GM23338 (cell line): ENCODE measurements at regions not wholly inside any gene's neighbourhood (a gene's known extent, or its start where the extent isn't known, plus 50 kb on each side); places are given as distances from the start of the nearest gene placed in this dataset.

ENCODE experiments used
- ATAC-seq: fragments of 200-7000 bp; cut with Tn5 transposase; 3 replicates; pipeline ENCODE4 v1.9.1; 2020
- DNase-seq: peaks from one replicate; pipeline ENCODE4 v3.0.0-alpha.2; 2015; ENCODE audit warnings: low spot score
- H2AFZ ChIP-seq: fragments of 200-600 bp; sonication (generic); 2 replicates; pipeline ENCODE4 v1.8.0; 2016; ENCODE audit warnings: antibody characterized with exemption, mild to moderate bottlenecking, moderate library complexity
- H3F3A ChIP-seq: fragments of 200-600 bp; sonication (generic); replicated peaks from 2 replicates; pipeline ENCODE4 v1.8.0; 2017; ENCODE audit warnings: antibody characterized with exemption, mixed run types, low read depth
- H3K27ac ChIP-seq: fragments of 200-600 bp; sonication (generic); 2 replicates; pipeline ENCODE4 v1.6.1; 2016; ENCODE audit warnings: low read depth
- H3K27me3 ChIP-seq: fragments of 200-600 bp; sonication (generic); 2 replicates; pipeline ENCODE4 v1.8.0; 2016; ENCODE audit warnings: mild to moderate bottlenecking, mixed run types, moderate library complexity; ENCODE audit not compliant: insufficient read depth
- H3K36me3 ChIP-seq: fragments of 200-600 bp; sonication (generic); 2 replicates; pipeline ENCODE4 v1.8.0; 2016; ENCODE audit warnings: mild to moderate bottlenecking; ENCODE audit not compliant: insufficient read depth
- H3K4me1 ChIP-seq: fragments of 200-600 bp; sonication (generic); 2 replicates; pipeline ENCODE4 v1.8.0; 2016; ENCODE audit warnings: mild to moderate bottlenecking, moderate library complexity; ENCODE audit not compliant: insufficient read depth
- H3K4me2 ChIP-seq: fragments of 200-600 bp; sonication (generic); 2 replicates; pipeline ENCODE4 v1.7.1; 2017; ENCODE audit warnings: mixed run types
- H3K4me3 ChIP-seq: fragments of 200-600 bp; sonication (generic); 2 replicates; pipeline ENCODE4 v1.6.1; 2016; ENCODE audit warnings: mixed run types
- H3K79me2 ChIP-seq: fragments of 200-600 bp; sonication (generic); replicated peaks from 2 replicates; pipeline ENCODE4 v1.8.0; 2017; ENCODE audit warnings: mild to moderate bottlenecking; ENCODE audit not compliant: insufficient read depth
- H3K9me2 ChIP-seq: fragments of 200-600 bp; sonication (generic); 2 replicates; pipeline ENCODE4 v1.8.0; 2017; ENCODE audit not compliant: insufficient read depth
- H4K20me1 ChIP-seq: fragments of 200-600 bp; sonication (generic); replicated peaks from 2 replicates; pipeline ENCODE4 v1.8.0; 2017; ENCODE audit warnings: mild to moderate bottlenecking; ENCODE audit not compliant: insufficient read depth
- H3K27ac Mint-ChIP-seq: 2 replicates; pipeline ENCODE4 v1.8.0; 2020; ENCODE audit warnings: inconsistent platforms, mild to moderate bottlenecking, moderate library complexity, mixed read lengths
- H3K27me3 Mint-ChIP-seq: 3 replicates; pipeline ENCODE4 v1.8.0; 2022; ENCODE audit warnings: low read depth, mild to moderate bottlenecking, moderate library complexity, mixed read lengths, inconsistent platforms; ENCODE audit not compliant: insufficient read depth, poor library complexity
- H3K36me3 Mint-ChIP-seq: 3 replicates; pipeline ENCODE4 v1.8.0; 2021; ENCODE audit warnings: low read depth, mild to moderate bottlenecking, inconsistent platforms, moderate library complexity, mixed read lengths
- H3K4me1 Mint-ChIP-seq: 3 replicates; pipeline ENCODE4 v1.8.0; 2020; ENCODE audit warnings: mild to moderate bottlenecking, inconsistent platforms, mixed read lengths
- H3K4me3 Mint-ChIP-seq: 3 replicates; pipeline ENCODE4 v1.8.0; 2021; ENCODE audit warnings: moderate library complexity, mild to moderate bottlenecking, inconsistent platforms, mixed read lengths
- H3K9me3 Mint-ChIP-seq: 3 replicates; pipeline ENCODE4 v1.8.0; 2020; ENCODE audit warnings: moderate library complexity, mild to moderate bottlenecking, inconsistent platforms, mixed read lengths
- CREB1 ChIP-seq: fragments of 250-450 bp; sonication (Bioruptor Pico); IDR thresholded peaks from 2 replicates; pipeline ENCODE4 v1.5.0; 2020; ENCODE audit warnings: low read depth, mild to moderate bottlenecking, moderate library complexity
- CTCF ChIP-seq, 2 experiments: fragments of 200-600 bp in 1 of 2; sonication (generic) in 1 of 2; conservative IDR thresholded peaks; 2 replicates each; pipeline versions ENCODE4 v1.5.1 to v1.6.1; 2016 to 2017; ENCODE audit warnings: antibody characterized with exemption in 2 of 2, low read depth in 2 of 2, mild to moderate bottlenecking in 2 of 2, moderate library complexity in 1 of 2
- ETS1 ChIP-seq: IDR thresholded peaks from 2 replicates; pipeline ENCODE4 v1.6.1; 2016; ENCODE audit warnings: antibody characterized with exemption
- EZH2 ChIP-seq: fragments of 200-600 bp; sonication (generic); IDR thresholded peaks from one replicate; pipeline ENCODE4 v1.8.0; 2017; ENCODE audit warnings: antibody characterized with exemption, mild to moderate bottlenecking, low read depth; ENCODE audit not compliant: unreplicated experiment
- EZH2phosphoT487 ChIP-seq: fragments of 200-600 bp; sonication (generic); IDR thresholded peaks from one replicate; pipeline ENCODE4 v1.8.1; 2018; ENCODE audit warnings: antibody characterized with exemption; ENCODE audit not compliant: unreplicated experiment
- JUNB ChIP-seq: IDR thresholded peaks from one replicate; pipeline ENCODE4 v1.6.1; 2016; ENCODE audit warnings: antibody characterized with exemption; ENCODE audit not compliant: unreplicated experiment
- NANOG ChIP-seq: IDR thresholded peaks from 2 replicates; pipeline ENCODE4 v1.6.1; 2016; ENCODE audit warnings: antibody characterized with exemption, borderline replicate concordance
- POLR2AphosphoS5 ChIP-seq: IDR thresholded peaks from 2 replicates; pipeline ENCODE4 v1.6.1; 2016; ENCODE audit warnings: antibody characterized with exemption, low read depth
- STAT1 ChIP-seq: IDR thresholded peaks from one replicate; pipeline ENCODE4 v1.6.1; 2016; ENCODE audit warnings: antibody characterized with exemption; ENCODE audit not compliant: unreplicated experiment
- ZNF114 ChIP-seq: fragments of 250-450 bp; sonication (Bioruptor Pico); IDR thresholded peaks from 2 replicates; pipeline ENCODE4 v1.5.0; 2020; ENCODE audit warnings: mild to moderate bottlenecking, moderate library complexity
- ZNF331 ChIP-seq: fragments of 250-450 bp; sonication (Bioruptor Pico); IDR thresholded peaks from 2 replicates; pipeline ENCODE4 v1.5.0; 2020; ENCODE audit warnings: low read depth, mild to moderate bottlenecking, moderate library complexity
- TF ChIP-seq, protein P1 (sequence below): IDR thresholded peaks from one replicate; pipeline ENCODE4 v1.6.1; 2018; ENCODE audit warnings: antibody characterized with exemption; ENCODE audit not compliant: unreplicated experiment
- TF ChIP-seq, protein P2 (sequence below): fragments of 250-450 bp; sonication (Bioruptor Pico); IDR thresholded peaks from 2 replicates; pipeline ENCODE4 v1.5.0; 2020; ENCODE audit warnings: mild to moderate bottlenecking, moderate library complexity

GRCh38 chr13:52933547-52934210 lies 85.2 kb upstream of the PCDH8 start:
- no peak for DNase-seq
- peak overlapping the region; percentile 25; the same call in 1 of the 2 replicates for H2AFZ ChIP-seq
- no peak for TF ChIP-seq ETS1
- TF ChIP-seq ZNF114 (CRISPR knock-in tag) = no peak
- TF ChIP-seq POLR2AphosphoS5 = no peak
- TF ChIP-seq ZNF331 (CRISPR knock-in tag) = no peak
- TF ChIP-seq, protein P1, sequence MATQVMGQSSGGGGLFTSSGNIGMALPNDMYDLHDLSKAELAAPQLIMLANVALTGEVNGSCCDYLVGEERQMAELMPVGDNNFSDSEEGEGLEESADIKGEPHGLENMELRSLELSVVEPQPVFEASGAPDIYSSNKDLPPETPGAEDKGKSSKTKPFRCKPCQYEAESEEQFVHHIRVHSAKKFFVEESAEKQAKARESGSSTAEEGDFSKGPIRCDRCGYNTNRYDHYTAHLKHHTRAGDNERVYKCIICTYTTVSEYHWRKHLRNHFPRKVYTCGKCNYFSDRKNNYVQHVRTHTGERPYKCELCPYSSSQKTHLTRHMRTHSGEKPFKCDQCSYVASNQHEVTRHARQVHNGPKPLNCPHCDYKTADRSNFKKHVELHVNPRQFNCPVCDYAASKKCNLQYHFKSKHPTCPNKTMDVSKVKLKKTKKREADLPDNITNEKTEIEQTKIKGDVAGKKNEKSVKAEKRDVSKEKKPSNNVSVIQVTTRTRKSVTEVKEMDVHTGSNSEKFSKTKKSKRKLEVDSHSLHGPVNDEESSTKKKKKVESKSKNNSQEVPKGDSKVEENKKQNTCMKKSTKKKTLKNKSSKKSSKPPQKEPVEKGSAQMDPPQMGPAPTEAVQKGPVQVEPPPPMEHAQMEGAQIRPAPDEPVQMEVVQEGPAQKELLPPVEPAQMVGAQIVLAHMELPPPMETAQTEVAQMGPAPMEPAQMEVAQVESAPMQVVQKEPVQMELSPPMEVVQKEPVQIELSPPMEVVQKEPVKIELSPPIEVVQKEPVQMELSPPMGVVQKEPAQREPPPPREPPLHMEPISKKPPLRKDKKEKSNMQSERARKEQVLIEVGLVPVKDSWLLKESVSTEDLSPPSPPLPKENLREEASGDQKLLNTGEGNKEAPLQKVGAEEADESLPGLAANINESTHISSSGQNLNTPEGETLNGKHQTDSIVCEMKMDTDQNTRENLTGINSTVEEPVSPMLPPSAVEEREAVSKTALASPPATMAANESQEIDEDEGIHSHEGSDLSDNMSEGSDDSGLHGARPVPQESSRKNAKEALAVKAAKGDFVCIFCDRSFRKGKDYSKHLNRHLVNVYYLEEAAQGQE = no peak
- TF ChIP-seq, protein P2, sequence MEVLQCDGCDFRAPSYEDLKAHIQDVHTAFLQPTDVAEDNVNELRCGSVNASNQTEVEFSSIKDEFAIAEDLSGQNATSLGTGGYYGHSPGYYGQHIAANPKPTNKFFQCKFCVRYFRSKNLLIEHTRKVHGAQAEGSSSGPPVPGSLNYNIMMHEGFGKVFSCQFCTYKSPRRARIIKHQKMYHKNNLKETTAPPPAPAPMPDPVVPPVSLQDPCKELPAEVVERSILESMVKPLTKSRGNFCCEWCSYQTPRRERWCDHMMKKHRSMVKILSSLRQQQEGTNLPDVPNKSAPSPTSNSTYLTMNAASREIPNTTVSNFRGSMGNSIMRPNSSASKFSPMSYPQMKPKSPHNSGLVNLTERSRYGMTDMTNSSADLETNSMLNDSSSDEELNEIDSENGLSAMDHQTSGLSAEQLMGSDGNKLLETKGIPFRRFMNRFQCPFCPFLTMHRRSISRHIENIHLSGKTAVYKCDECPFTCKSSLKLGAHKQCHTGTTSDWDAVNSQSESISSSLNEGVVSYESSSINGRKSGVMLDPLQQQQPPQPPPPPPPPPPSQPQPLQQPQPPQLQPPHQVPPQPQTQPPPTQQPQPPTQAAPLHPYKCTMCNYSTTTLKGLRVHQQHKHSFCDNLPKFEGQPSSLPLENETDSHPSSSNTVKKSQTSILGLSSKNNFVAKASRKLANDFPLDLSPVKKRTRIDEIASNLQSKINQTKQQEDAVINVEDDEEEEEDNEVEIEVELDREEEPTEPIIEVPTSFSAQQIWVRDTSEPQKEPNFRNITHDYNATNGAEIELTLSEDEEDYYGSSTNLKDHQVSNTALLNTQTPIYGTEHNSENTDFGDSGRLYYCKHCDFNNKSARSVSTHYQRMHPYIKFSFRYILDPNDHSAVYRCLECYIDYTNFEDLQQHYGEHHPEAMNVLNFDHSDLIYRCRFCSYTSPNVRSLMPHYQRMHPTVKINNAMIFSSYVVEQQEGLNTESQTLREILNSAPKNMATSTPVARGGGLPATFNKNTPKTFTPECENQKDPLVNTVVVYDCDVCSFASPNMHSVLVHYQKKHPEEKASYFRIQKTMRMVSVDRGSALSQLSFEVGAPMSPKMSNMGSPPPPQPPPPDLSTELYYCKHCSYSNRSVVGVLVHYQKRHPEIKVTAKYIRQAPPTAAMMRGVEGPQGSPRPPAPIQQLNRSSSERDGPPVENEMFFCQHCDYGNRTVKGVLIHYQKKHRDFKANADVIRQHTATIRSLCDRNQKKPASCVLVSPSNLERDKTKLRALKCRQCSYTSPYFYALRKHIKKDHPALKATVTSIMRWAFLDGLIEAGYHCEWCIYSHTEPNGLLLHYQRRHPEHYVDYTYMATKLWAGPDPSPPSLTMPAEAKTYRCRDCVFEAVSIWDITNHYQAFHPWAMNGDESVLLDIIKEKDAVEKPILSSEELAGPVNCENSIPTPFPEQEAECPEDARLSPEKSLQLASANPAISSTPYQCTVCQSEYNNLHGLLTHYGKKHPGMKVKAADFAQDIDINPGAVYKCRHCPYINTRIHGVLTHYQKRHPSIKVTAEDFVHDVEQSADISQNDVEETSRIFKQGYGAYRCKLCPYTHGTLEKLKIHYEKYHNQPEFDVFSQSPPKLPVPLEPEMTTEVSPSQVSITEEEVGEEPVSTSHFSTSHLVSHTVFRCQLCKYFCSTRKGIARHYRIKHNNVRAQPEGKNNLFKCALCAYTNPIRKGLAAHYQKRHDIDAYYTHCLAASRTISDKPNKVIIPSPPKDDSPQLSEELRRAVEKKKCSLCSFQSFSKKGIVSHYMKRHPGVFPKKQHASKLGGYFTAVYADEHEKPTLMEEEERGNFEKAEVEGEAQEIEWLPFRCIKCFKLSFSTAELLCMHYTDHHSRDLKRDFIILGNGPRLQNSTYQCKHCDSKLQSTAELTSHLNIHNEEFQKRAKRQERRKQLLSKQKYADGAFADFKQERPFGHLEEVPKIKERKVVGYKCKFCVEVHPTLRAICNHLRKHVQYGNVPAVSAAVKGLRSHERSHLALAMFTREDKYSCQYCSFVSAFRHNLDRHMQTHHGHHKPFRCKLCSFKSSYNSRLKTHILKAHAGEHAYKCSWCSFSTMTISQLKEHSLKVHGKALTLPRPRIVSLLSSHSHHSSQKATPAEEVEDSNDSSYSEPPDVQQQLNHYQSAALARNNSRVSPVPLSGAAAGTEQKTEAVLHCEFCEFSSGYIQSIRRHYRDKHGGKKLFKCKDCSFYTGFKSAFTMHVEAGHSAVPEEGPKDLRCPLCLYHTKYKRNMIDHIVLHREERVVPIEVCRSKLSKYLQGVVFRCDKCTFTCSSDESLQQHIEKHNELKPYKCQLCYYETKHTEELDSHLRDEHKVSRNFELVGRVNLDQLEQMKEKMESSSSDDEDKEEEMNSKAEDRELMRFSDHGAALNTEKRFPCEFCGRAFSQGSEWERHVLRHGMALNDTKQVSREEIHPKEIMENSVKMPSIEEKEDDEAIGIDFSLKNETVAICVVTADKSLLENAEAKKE (CRISPR knock-in tag) = no peak
- TF ChIP-seq STAT1 = no peak
- TF ChIP-seq CTCF (conservative IDR thresholded peaks at IDR 0.05; ENCODE audit: low read depth in 2 of 2) = no peak
- TF ChIP-seq EZH2 = no peak
- TF ChIP-seq EZH2phosphoT487 = no peak
- TF ChIP-seq CREB1 (CRISPR knock-in tag) = no peak
- no peak for TF ChIP-seq NANOG
- no peak for TF ChIP-seq JUNB
- H3K79me2 ChIP-seq = no peaks in the 10 kb centered on the region
- H3K4me2 ChIP-seq = no peak overlapping the region
- H4K20me1 ChIP-seq = no peaks in the 10 kb centered on the region
- no peak overlapping the region for H3K27ac ChIP-seq
- peaks cover 26% of the 10 kb centered on the region for H3K9me2 ChIP-seq
- Mint-ChIP-seq H3K4me3 (no peak overlapping the region), H3K27ac (no peak overlapping the region), H3K4me1 (peaks cover 43% of the 10 kb centered on the region), H3K27me3 (peaks cover 8% of the 10 kb centered on the region), H3K9me3 (no peaks in the 10 kb centered on the region; the same call in 2 of the 3 replicates), H3K36me3 (no peaks in the 10 kb centered on the region; the same call in 2 of the 3 replicates)
- no peak overlapping the region for H3K4me3 ChIP-seq
- no peaks in the 10 kb centered on the region for H3K27me3 ChIP-seq
- H3K36me3 ChIP-seq = no peaks in the 10 kb centered on the region
- no peaks in the 10 kb centered on the region for H3F3A ChIP-seq
- H3K4me1 ChIP-seq = peaks cover 23% of the 10 kb centered on the region
- no peak for ATAC-seq
